Left forelimb (tissue), 1 donor: ENCODE measurements at regions not wholly inside any gene's neighbourhood (a gene's known extent, or its start where the extent isn't known, plus 50 kb on each side); places are given as distances from the start of the nearest gene placed in this dataset.

Experiments used
- DNase-seq: peaks from one replicate; pipeline ENCODE4 v3.0.0-alpha.2; 2018; ENCODE audit warnings: low spot score

- DNase-seq: no peak
These were observed 684.5 kb upstream of the ARGLU1 start for GRCh38 chr13:107252428-107252827.

- DNase-seq: no peak
These were observed 684.1 kb upstream of the ARGLU1 start for GRCh38 chr13:107252021-107252420.

GRCh38 chr13:107251341-107251740 is 683.4 kb upstream of the ARGLU1 start:
- no peak for DNase-seq

- no peak for DNase-seq
These were observed 682.7 kb upstream of the ARGLU1 start for GRCh38 chr13:107250628-107251027.

GRCh38 chr13:107244241-107244640 is 676.3 kb upstream of the ARGLU1 start:
- DNase-seq: no peak

GRCh38 chr13:107242138-107242537 is 674.2 kb upstream of the ARGLU1 start:
- DNase-seq: no peak

GRCh38 chr13:107241381-107241780 is 673.4 kb upstream of the ARGLU1 start:
- DNase-seq: no peak

- DNase-seq: no peak
These were observed 671.3 kb upstream of the ARGLU1 start for GRCh38 chr13:107239213-107239612.

GRCh38 chr13:107238262-107238981 is 670.5 kb upstream of the ARGLU1 start:
- no peak for DNase-seq

- DNase-seq: no peak
These were observed 666.6 kb upstream of the ARGLU1 start for GRCh38 chr13:107234319-107235073.

- no peak for DNase-seq
These were observed 665.6 kb upstream of the ARGLU1 start for GRCh38 chr13:107233541-107233940.

- no peak for DNase-seq
These were observed 664.0 kb upstream of the ARGLU1 start for GRCh38 chr13:107231944-107232343.

GRCh38 chr13:107223867-107224266 is 655.9 kb upstream of the ARGLU1 start:
- DNase-seq: no peak

GRCh38 chr13:107222597-107222996 is 654.7 kb upstream of the ARGLU1 start:
- DNase-seq: no peak

- no peak for DNase-seq
These were observed 652.3 kb upstream of the ARGLU1 start for GRCh38 chr13:107220245-107220644.

GRCh38 chr13:107217251-107217650 is 649.3 kb upstream of the ARGLU1 start:
- no peak for DNase-seq

GRCh38 chr13:107216046-107216755 is 648.3 kb upstream of the ARGLU1 start:
- DNase-seq: no peak

- DNase-seq: peak; percentile 81
These were observed 643.1 kb upstream of the ARGLU1 start for GRCh38 chr13:107211073-107211472.

GRCh38 chr13:107210723-107211030 is 642.7 kb upstream of the ARGLU1 start:
- DNase-seq: no peak

- no peak for DNase-seq
These were observed 642.1 kb upstream of the ARGLU1 start for GRCh38 chr13:107209824-107210722.

- no peak for DNase-seq
These were observed 641.0 kb upstream of the ARGLU1 start for GRCh38 chr13:107208889-107209288.
